HCT116 (cell line): ENCODE measurements at regions not wholly inside any gene's neighbourhood (a gene's known extent, or its start where the extent isn't known, plus 50 kb on each side); places are given as distances from the start of the nearest gene placed in this dataset.

Source experiments
- ATAC-seq: fragments of 200-7000 bp; cut with Tn5 transposase; 2 replicates; pipeline ENCODE4 v1.9.1; 2020; ENCODE audit warnings: mild to moderate bottlenecking, moderate library complexity
- BruUV-seq: library from RNA; stranded (reverse); fragments of 400-500 nt; replicated peaks from 2 replicates; lab custom pipeline; 2021; lab: Mats Ljungman, UMichigan
- CTCF ChIA-PET: fragments of 300-600 bp; sonication (Branson Sonifier 250); formaldehyde crosslinking; loops from one replicate; lab custom pipeline; 2021; ENCODE audit warnings: antibody characterized with exemption; lab: Charles Lee
- POLR2A ChIA-PET: fragments of 300-600, 350-600 bp; sonication (Branson Sonifier 250); formaldehyde crosslinking; loops from one replicate; lab custom pipeline; 2021; ENCODE audit warnings: antibody characterized with exemption; lab: Charles Lee
- RAD21 ChIA-PET, 2 experiments: fragments of 300-600 bp; sonication (Branson Sonifier 250); formaldehyde crosslinking; loops; one replicate each; lab custom pipeline; 2023; ENCODE audit warnings: low total read pairs in 2 of 2; ENCODE audit not compliant: uncharacterized antibody in 2 of 2, unreplicated experiment in 2 of 2, low non-redundant PET in 1 of 2; lab: Charles Lee
- DNase-seq: peaks from one replicate; pipeline ENCODE4 v3.0.0-alpha.2; 2010; ENCODE audit warnings: low read depth, low spot score
- H2AFZ ChIP-seq: fragments of 200-600 bp; shearing (Covaris generic), sonication (generic); 2 replicates; pipeline ENCODE4 v1.6.1; 2017; ENCODE audit warnings: low read depth, mixed run types, mixed read lengths, antibody characterized with exemption, low read length; ENCODE audit not compliant: poor library complexity, severe bottlenecking
- H3K27ac ChIP-seq: 2 replicates; pipeline ENCODE4 v1.5.1; 2012; ENCODE audit warnings: low read depth, low read length
- H3K27me3 ChIP-seq: fragments of 200-600 bp; sonication (generic); 2 replicates; pipeline ENCODE4 v1.6.1; 2016; ENCODE audit warnings: mixed run types, low read length, mixed read lengths; ENCODE audit not compliant: insufficient read depth
- H3K36me3 ChIP-seq, 2 experiments: fragments of 200-500 bp in 1 of 2; fragments of 200-600 bp in 1 of 2; sonication (Bioruptor generic) in 1 of 2; sonication (generic) in 1 of 2; 2 replicates each; pipeline versions ENCODE4 v1.5.1 to v1.6.1; 2014 to 2016; ENCODE audit warnings: low read length in 2 of 2, inconsistent platforms in 1 of 2, mixed read lengths in 1 of 2, mixed run types in 1 of 2; ENCODE audit not compliant: insufficient read depth in 2 of 2, control insufficient read depth in 1 of 2
- H3K4me1 ChIP-seq, 2 experiments: fragments of 200-600 bp in 1 of 2; sonication (generic) in 1 of 2; 2 replicates each; pipeline versions ENCODE4 v1.5.1 to v1.6.1; 2012 to 2017; ENCODE audit warnings: low read length in 2 of 2, inconsistent platforms in 1 of 2, mild to moderate bottlenecking in 1 of 2, mixed read lengths in 1 of 2, mixed run types in 1 of 2, moderate library complexity in 1 of 2; ENCODE audit not compliant: insufficient read depth in 2 of 2, control insufficient read depth in 1 of 2
- H3K4me2 ChIP-seq: fragments of 200-600 bp; sonication (generic); 2 replicates; pipeline ENCODE4 v1.6.1; 2017; ENCODE audit warnings: mixed run types, low read length, mixed read lengths
- H3K4me3 ChIP-seq, 2 experiments: fragments of 200-600 bp in 1 of 2; sonication (generic) in 1 of 2; replicated peaks in 1 of 2; 2 replicates each; pipeline ENCODE4 v1.5.1; 2011 to 2016; ENCODE audit warnings: low read length in 2 of 2, control low read depth in 1 of 2, low read depth in 1 of 2, mild to moderate bottlenecking in 1 of 2, mixed read lengths in 1 of 2, mixed run types in 1 of 2
- H3K79me2 ChIP-seq: fragments of 200-600 bp; sonication (generic); 2 replicates; pipeline ENCODE4 v1.6.1; 2017; ENCODE audit warnings: mild to moderate bottlenecking, mixed run types, low read length, moderate library complexity, mixed read lengths; ENCODE audit not compliant: insufficient read depth
- H3K9ac ChIP-seq: fragments of 200-600 bp; sonication (generic); 2 replicates; pipeline ENCODE4 v1.6.1; 2016; ENCODE audit warnings: low read length, mixed read lengths
- H3K9me2 ChIP-seq: fragments of 200-600 bp; sonication (generic), shearing (Covaris generic); 2 replicates; pipeline ENCODE4 v1.6.1; 2017; ENCODE audit warnings: mixed run types, mild to moderate bottlenecking, moderate library complexity; ENCODE audit not compliant: insufficient read depth
- H3K9me3 ChIP-seq, 2 experiments: fragments of 200-500 bp in 1 of 2; fragments of 200-600 bp in 1 of 2; sonication (Bioruptor generic) in 1 of 2; sonication (generic) in 1 of 2; 2 replicates each; pipeline ENCODE4 v1.6.1; 2014 to 2017; ENCODE audit warnings: low read length in 2 of 2, mixed read lengths in 2 of 2, inconsistent platforms in 1 of 2, low read depth in 1 of 2, mild to moderate bottlenecking in 1 of 2, mixed run types in 1 of 2, moderate library complexity in 1 of 2; ENCODE audit not compliant: control insufficient read depth in 1 of 2, insufficient read depth in 1 of 2
- H4K20me1 ChIP-seq: fragments of 200-600 bp; sonication (generic), shearing (Covaris generic); 2 replicates; pipeline ENCODE4 v1.6.1; 2017; ENCODE audit warnings: mixed run types, mild to moderate bottlenecking, moderate library complexity; ENCODE audit not compliant: insufficient read depth
- ELF1 ChIP-seq: IDR thresholded peaks from 2 replicates; pipeline ENCODE4 v1.6.1; 2012; ENCODE audit warnings: low read depth, borderline replicate concordance
- EZH2 ChIP-seq: fragments of 200-600 bp; sonication (generic); IDR thresholded peaks from 2 replicates; pipeline ENCODE4 v1.6.1; 2017; ENCODE audit warnings: antibody characterized with exemption, mixed run types
- REST ChIP-seq: IDR thresholded peaks from 2 replicates; pipeline ENCODE4 v1.6.1; 2012; ENCODE audit warnings: low read depth
- SP1 ChIP-seq: IDR thresholded peaks from 2 replicates; pipeline ENCODE4 v1.6.1; 2012; ENCODE audit warnings: low read depth
- ZBTB33 ChIP-seq: IDR thresholded peaks from 2 replicates; pipeline ENCODE4 v1.6.1; 2011; ENCODE audit warnings: mild to moderate bottlenecking, low read length, moderate library complexity; ENCODE audit not compliant: insufficient replicate concordance; ENCODE audit errors: extremely low read depth
- ZFX ChIP-seq: fragments of 450-650 bp; IDR thresholded peaks from 2 replicates; pipeline ENCODE4 v1.6.1; 2017
- intact Hi-C: fragments of 100-400 bp; cut with micrococcal nuclease; formaldehyde crosslinking; loops from 2 replicates; pipeline ENCODE4 v1.10.0; 2022

GRCh38 chr3:177744873-177745606 is 547.8 kb upstream of the TBL1XR1 start:
- no peak overlapping the region for H2AFZ ChIP-seq
- no peak overlapping the region for H3K4me3 ChIP-seq
- CTCF ChIA-PET: no interaction called here
- no TSS peak for BruUV-seq
- no peaks in the 10 kb centered on the region for H4K20me1 ChIP-seq
- H3K4me1 ChIP-seq: no peaks in the 10 kb centered on the region
- no peaks in the 10 kb centered on the region for H3K9me3 ChIP-seq
- H3K4me2 ChIP-seq: no peak overlapping the region
- TF ChIP-seq EZH2 (no peak), SP1 (no peak), REST (no peak), ELF1 (no peak), ZFX (no peak), ZBTB33 (no peak)
- H3K79me2 ChIP-seq: no peaks in the 10 kb centered on the region
- POLR2A ChIA-PET: no interaction called here
- DNase-seq (no peak), ATAC-seq (no peak)
- intact Hi-C loops: no loop called here
- H3K9me2 ChIP-seq: no peaks in the 10 kb centered on the region
- H3K9ac ChIP-seq: no peak overlapping the region
- RAD21 ChIA-PET: no interaction called here
- H3K36me3 ChIP-seq: no peaks in the 10 kb centered on the region
- H3K27me3 ChIP-seq: no peaks in the 10 kb centered on the region
- no peak overlapping the region for H3K27ac ChIP-seq
